ENCODE measurements at regions not wholly inside any gene's neighbourhood (a gene's known extent, or its start where the extent isn't known, plus 50 kb on each side); places are given as distances from the start of the nearest gene placed in this dataset.
"Not testable (repeated sequence)": the region's sequence is repeated elsewhere in the genome, so short reads cannot be mapped to it uniquely, and the experiment has no call there.

DNA sequence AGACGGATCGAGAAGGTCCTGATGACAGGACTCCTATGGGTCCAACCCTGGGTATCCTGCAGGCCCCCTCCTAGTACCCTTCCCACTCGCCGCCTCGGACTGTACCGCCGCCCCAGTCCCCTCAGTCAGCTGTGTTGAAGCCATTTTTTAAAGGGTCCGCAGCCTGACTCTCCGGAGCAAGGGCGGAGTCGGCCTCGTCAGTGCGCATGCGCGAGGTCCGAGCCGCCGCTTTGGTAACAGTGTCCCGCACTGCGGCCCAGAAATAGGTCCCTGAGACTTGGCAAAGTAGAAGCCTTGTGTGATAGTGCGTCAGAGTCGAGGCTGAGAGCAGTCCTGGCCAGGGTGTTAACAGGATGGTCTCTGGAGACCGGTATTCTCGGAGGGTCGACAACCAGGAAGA, 769.0 kb upstream of the ALG10B start:
- Histone ChIP-seq H3K27me3 (ENCODE audit: control insufficient read depth in 3 of 3, insufficient read depth in 3 of 3, low read depth in 1 of 3, low read length in 3 of 3) (no peaks in the 10 kb centered on the region), H3K4me2 (ENCODE audit: insufficient read depth, low read length, poor library complexity, severe bottlenecking) (no peak overlapping the region), H3K9ac (ENCODE audit: low read depth, low read length, poor library complexity) (no peak overlapping the region), H2BK12ac (ENCODE audit: low read length) (no peak overlapping the region), H3K14ac (ENCODE audit: low read length) (no peak overlapping the region), H2BK120ac (ENCODE audit: low read depth, low read length) (no peak overlapping the region), H3K27ac (replicated peaks; ENCODE audit: low read length) (no peak overlapping the region), H4K91ac (ENCODE audit: low read depth, low read length, poor library complexity) (no peak overlapping the region), H3K36me3 (replicated peaks in 1 of 2; ENCODE audit: control insufficient read depth in 2 of 2, insufficient read depth in 2 of 2, low read length in 2 of 2) (no peaks in the 10 kb centered on the region), H2BK5ac (ENCODE audit: low read length) (no peak overlapping the region), H3K79me1 (ENCODE audit: low read depth, low read length) (no peaks in the 10 kb centered on the region), H4K8ac (ENCODE audit: low read depth, low read length) (no peak overlapping the region), H2AFZ (ENCODE audit: low read length) (no peak overlapping the region), H3K18ac (ENCODE audit: low read length) (no peak overlapping the region), H3K4ac (ENCODE audit: low read length) (no peak overlapping the region), H3K23ac (ENCODE audit: low read depth, low read length, poor library complexity) (no peak overlapping the region), H2AK5ac (ENCODE audit: low read depth, low read length) (no peak overlapping the region), H3K4me3 (ENCODE audit: low read length in 2 of 2) (no peak overlapping the region), H3K9me3 (replicated peaks in 1 of 2; ENCODE audit: control insufficient read depth in 2 of 2, insufficient read depth in 1 of 2, low read depth in 1 of 2, low read length in 2 of 2) (peaks cover 0 to 11% of the 10 kb centered on the region in 2 donors), H3K4me1 (ENCODE audit: control insufficient read depth in 2 of 2, insufficient read depth in 1 of 2, low read depth in 1 of 2, low read length in 2 of 2) (no peaks in the 10 kb centered on the region), H2BK15ac (ENCODE audit: low read length) (no peak overlapping the region)
- DNase-seq (ENCODE audit: low spot score): no peak
- no CpG with 5 or more reads among the region's 25 CpGs for WGBS, 2 donors (ENCODE audit: extremely low coverage in 2 of 2, insufficient read length in 2 of 2, insufficient replicate concordance in 1 of 2)

DNA sequence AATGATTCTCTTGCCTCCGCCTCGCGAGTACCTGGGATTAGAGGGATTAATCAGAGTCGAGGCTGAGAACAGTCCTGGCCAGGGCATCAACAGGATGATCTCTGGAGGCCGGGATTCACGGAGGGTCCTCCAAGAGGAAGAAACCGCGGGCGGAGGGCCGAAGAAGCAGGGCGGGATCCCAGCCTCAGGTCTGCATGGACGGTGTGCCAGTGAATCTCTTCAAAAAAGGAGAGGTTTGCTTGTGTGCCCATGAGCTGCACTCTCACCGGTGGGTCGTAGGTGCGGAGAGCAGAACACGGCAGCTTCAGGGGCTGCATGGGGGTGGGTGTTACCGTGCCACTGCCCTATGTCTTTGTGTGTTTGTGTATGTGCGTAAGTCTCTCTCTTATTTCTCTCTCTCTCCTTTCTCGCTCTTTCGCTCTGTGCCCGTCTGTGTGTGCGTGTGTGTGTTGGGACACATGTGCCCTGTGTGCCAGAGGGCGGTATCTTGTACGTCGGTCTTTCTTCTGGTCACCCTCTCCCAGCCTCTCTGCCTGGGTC, 768.2 kb upstream of the ALG10B start:
- H3K9me3 ChIP-seq (replicated peaks in 1 of 2; ENCODE audit: control insufficient read depth in 2 of 2, insufficient read depth in 1 of 2, low read depth in 1 of 2, low read length in 2 of 2): peaks cover 0 to 6% of the 10 kb centered on the region in 2 donors
- no peak for DNase-seq (ENCODE audit: low spot score)
- no peaks in the 10 kb centered on the region for H3K27me3 ChIP-seq (ENCODE audit: control insufficient read depth in 3 of 3, insufficient read depth in 3 of 3, low read depth in 1 of 3, low read length in 3 of 3)
- no peak overlapping the region for H3K4me3 ChIP-seq (ENCODE audit: low read length in 2 of 2)
- H2AFZ ChIP-seq (ENCODE audit: low read length): no peak overlapping the region
- no peak overlapping the region for H3K4ac ChIP-seq (ENCODE audit: low read length)
- no peak overlapping the region for H3K18ac ChIP-seq (ENCODE audit: low read length)
- H2AK5ac ChIP-seq (ENCODE audit: low read depth, low read length): no peak overlapping the region
- no peak overlapping the region for H3K23ac ChIP-seq (ENCODE audit: low read depth, low read length, poor library complexity)
- no peak overlapping the region for H4K8ac ChIP-seq (ENCODE audit: low read depth, low read length)
- H2BK5ac ChIP-seq (ENCODE audit: low read length): no peak overlapping the region
- no peak overlapping the region for H4K91ac ChIP-seq (ENCODE audit: low read depth, low read length, poor library complexity)
- no peak overlapping the region for H2BK12ac ChIP-seq (ENCODE audit: low read length)
- no peak overlapping the region for H3K9ac ChIP-seq (ENCODE audit: low read depth, low read length, poor library complexity)
- H2BK15ac ChIP-seq (ENCODE audit: low read length): no peak overlapping the region
- no peak overlapping the region for H3K27ac ChIP-seq (replicated peaks; ENCODE audit: low read length)
- H2BK120ac ChIP-seq (ENCODE audit: low read depth, low read length): no peak overlapping the region
- no peak overlapping the region for H3K4me2 ChIP-seq (ENCODE audit: insufficient read depth, low read length, poor library complexity, severe bottlenecking)
- H3K14ac ChIP-seq (ENCODE audit: low read length): no peak overlapping the region
- H3K36me3 ChIP-seq (replicated peaks in 1 of 2; ENCODE audit: control insufficient read depth in 2 of 2, insufficient read depth in 2 of 2, low read length in 2 of 2): no peaks in the 10 kb centered on the region
- no CpG with 5 or more reads among the region's 25 CpGs for WGBS, 2 donors (ENCODE audit: extremely low coverage in 2 of 2, insufficient read length in 2 of 2, insufficient replicate concordance in 1 of 2)
- H3K4me1 ChIP-seq (ENCODE audit: control insufficient read depth in 2 of 2, insufficient read depth in 1 of 2, low read depth in 1 of 2, low read length in 2 of 2): no peaks in the 10 kb centered on the region
- H3K79me1 ChIP-seq (ENCODE audit: low read depth, low read length): no peaks in the 10 kb centered on the region

DNA sequence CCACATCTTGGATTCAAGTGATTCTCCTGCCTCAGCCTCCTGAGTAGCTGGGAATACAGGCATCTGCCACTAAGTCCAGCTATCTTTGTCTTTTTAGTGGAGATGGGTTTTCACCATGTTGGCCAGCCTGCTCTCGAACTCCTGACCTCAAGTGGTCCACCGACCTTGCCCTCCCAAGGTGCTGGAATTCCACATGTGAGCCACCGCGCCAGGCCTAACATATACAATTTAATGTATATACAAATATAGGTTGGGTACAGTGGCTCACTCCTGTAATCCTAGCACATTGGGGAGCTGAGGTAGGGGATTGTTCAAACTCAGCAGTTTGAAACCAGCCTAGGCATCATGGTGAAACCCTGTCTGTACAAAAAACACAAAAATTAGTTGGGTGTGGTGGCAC, 759.6 kb upstream of the ALG10B start:
- not testable (repeated sequence) for H3K27ac ChIP-seq (replicated peaks; ENCODE audit: low read length); H3K18ac ChIP-seq (ENCODE audit: low read length); H3K79me1 ChIP-seq (ENCODE audit: low read depth, low read length); H3K9me3 ChIP-seq (replicated peaks in 1 of 2; ENCODE audit: control insufficient read depth in 2 of 2, insufficient read depth in 1 of 2, low read depth in 1 of 2, low read length in 2 of 2); H3K23ac ChIP-seq (ENCODE audit: low read depth, low read length, poor library complexity); DNase-seq (ENCODE audit: low spot score); H3K36me3 ChIP-seq (replicated peaks in 1 of 2; ENCODE audit: control insufficient read depth in 2 of 2, insufficient read depth in 2 of 2, low read length in 2 of 2); H2AFZ ChIP-seq (ENCODE audit: low read length); H2BK15ac ChIP-seq (ENCODE audit: low read length); H4K8ac ChIP-seq (ENCODE audit: low read depth, low read length); H3K14ac ChIP-seq (ENCODE audit: low read length); H3K4me1 ChIP-seq (ENCODE audit: control insufficient read depth in 2 of 2, insufficient read depth in 1 of 2, low read depth in 1 of 2, low read length in 2 of 2); H2BK12ac ChIP-seq (ENCODE audit: low read length); H2AK5ac ChIP-seq (ENCODE audit: low read depth, low read length); H3K4me2 ChIP-seq (ENCODE audit: insufficient read depth, low read length, poor library complexity, severe bottlenecking); H2BK120ac ChIP-seq (ENCODE audit: low read depth, low read length); H3K4ac ChIP-seq (ENCODE audit: low read length); H3K27me3 ChIP-seq (ENCODE audit: control insufficient read depth in 3 of 3, insufficient read depth in 3 of 3, low read depth in 1 of 3, low read length in 3 of 3); H2BK5ac ChIP-seq (ENCODE audit: low read length); H3K9ac ChIP-seq (ENCODE audit: low read depth, low read length, poor library complexity); H3K4me3 ChIP-seq (ENCODE audit: low read length in 2 of 2); H4K91ac ChIP-seq (ENCODE audit: low read depth, low read length, poor library complexity)
- WGBS, 2 donors (ENCODE audit: extremely low coverage in 2 of 2, insufficient read length in 2 of 2, insufficient replicate concordance in 1 of 2): no CpG with 5 or more reads among the region's 4 CpGs

DNA sequence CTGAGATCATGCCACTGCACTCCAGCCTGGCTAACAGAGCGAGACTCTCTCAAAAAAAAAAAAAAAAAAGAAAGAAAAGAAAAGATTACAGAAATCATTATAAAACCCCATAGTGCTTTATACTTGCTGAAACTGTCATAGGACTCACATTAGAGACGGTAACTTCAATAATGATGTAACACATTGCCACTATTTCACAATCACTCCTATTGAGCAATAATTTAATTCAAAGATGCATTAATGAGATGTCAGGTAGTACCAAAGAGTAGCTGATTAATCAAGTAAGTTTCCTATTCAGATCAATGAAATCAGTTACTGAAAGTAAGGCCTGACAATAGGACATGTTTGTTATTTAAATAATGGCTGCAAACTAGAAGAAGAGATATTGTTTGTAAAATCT, 751.5 kb upstream of the ALG10B start:
- WGBS, 2 donors (ENCODE audit: extremely low coverage in 2 of 2, insufficient read length in 2 of 2, insufficient replicate concordance in 1 of 2): no CpG with 5 or more reads among the region's 2 CpGs
- Histone ChIP-seq H2BK12ac (ENCODE audit: low read length) (no peak overlapping the region), H3K4me1 (ENCODE audit: control insufficient read depth in 2 of 2, insufficient read depth in 1 of 2, low read depth in 1 of 2, low read length in 2 of 2) (no peaks in the 10 kb centered on the region), H4K91ac (ENCODE audit: low read depth, low read length, poor library complexity) (no peak overlapping the region), H2AK5ac (ENCODE audit: low read depth, low read length) (no peak overlapping the region), H3K4me2 (ENCODE audit: insufficient read depth, low read length, poor library complexity, severe bottlenecking) (no peak overlapping the region), H2AFZ (ENCODE audit: low read length) (no peak overlapping the region), H2BK5ac (ENCODE audit: low read length) (no peak overlapping the region), H2BK120ac (ENCODE audit: low read depth, low read length) (no peak overlapping the region), H3K9me3 (replicated peaks in 1 of 2; ENCODE audit: control insufficient read depth in 2 of 2, insufficient read depth in 1 of 2, low read depth in 1 of 2, low read length in 2 of 2) (peaks cover 0 to 3% of the 10 kb centered on the region in 2 donors), H2BK15ac (ENCODE audit: low read length) (no peak overlapping the region), H3K27me3 (ENCODE audit: control insufficient read depth in 3 of 3, insufficient read depth in 3 of 3, low read depth in 1 of 3, low read length in 3 of 3) (no peaks in the 10 kb centered on the region), H3K23ac (ENCODE audit: low read depth, low read length, poor library complexity) (no peak overlapping the region), H3K9ac (ENCODE audit: low read depth, low read length, poor library complexity) (no peak overlapping the region), H3K36me3 (replicated peaks in 1 of 2; ENCODE audit: control insufficient read depth in 2 of 2, insufficient read depth in 2 of 2, low read length in 2 of 2) (no peaks in the 10 kb centered on the region), H4K8ac (ENCODE audit: low read depth, low read length) (no peak overlapping the region), H3K14ac (ENCODE audit: low read length) (no peak overlapping the region), H3K79me1 (ENCODE audit: low read depth, low read length) (no peaks in the 10 kb centered on the region), H3K4me3 (ENCODE audit: low read length in 2 of 2) (no peak overlapping the region), H3K27ac (replicated peaks; ENCODE audit: low read length) (no peak overlapping the region), H3K18ac (ENCODE audit: low read length) (no peak overlapping the region), H3K4ac (ENCODE audit: low read length) (no peak overlapping the region)
- DNase-seq (ENCODE audit: low spot score): no peak
